Adrenal gland (tissue), 9 donors: ENCODE measurements at regions not wholly inside any gene's neighbourhood (a gene's known extent, or its start where the extent isn't known, plus 50 kb on each side); places are given as distances from the start of the nearest gene placed in this dataset.
A peak's percentile ranks its signal among the peaks of the same experiment; 100 is the strongest.

ENCODE experiments used
- DNase-seq, 7 donors: peaks; one replicate each; pipeline ENCODE4 v3.0.0-alpha.2; 2019 to 2020
- H3K27ac ChIP-seq, 5 donors: fragments of 200-600 bp; sonication (generic) in 4 of 5; 1 replicate in 3 of 5; 2 replicates in 2 of 5; pipeline versions ENCODE4 v1.5.1 to v1.8.0; 2016 to 2020; ENCODE audit warnings: mild to moderate bottlenecking in 1 of 5
- H3K27me3 ChIP-seq: fragments of 200-600 bp; 2 replicates; pipeline ENCODE4 v1.8.0; 2021
- H3K36me3 ChIP-seq, 2 donors: fragments of 200-600 bp; replicated peaks in 1 of 2; 1 replicate in 1 of 2; 2 replicates in 1 of 2; pipeline versions ENCODE4 v1.5.1 to v1.8.0; 2018 to 2022
- H3K4me1 ChIP-seq, 2 donors: fragments of 200-600 bp; replicated peaks in 1 of 2; 1 replicate in 1 of 2; 2 replicates in 1 of 2; pipeline versions ENCODE4 v1.5.1 to v1.8.0; 2018 to 2021
- H3K4me3 ChIP-seq, 4 donors: fragments of 200-600 bp; sonication (generic) in 3 of 4; one replicate each; pipeline ENCODE4 v1.5.1; 2016 to 2018
- H3K9me3 ChIP-seq, 3 donors: fragments of 200-600 bp; sonication (generic) in 1 of 3; replicated peaks in 1 of 3; 1 replicate in 2 of 3; 2 replicates in 1 of 3; pipeline versions ENCODE4 v1.5.1 to v1.8.0; 2016 to 2021
- CTCF ChIP-seq, 6 experiments: fragments of 450-650 bp in 4 of 6; fragments of 200-600 bp in 2 of 6; sonication (generic) in 1 of 6; IDR thresholded peaks; 1 replicate in 5 of 6; 2 replicates in 1 of 6; pipeline versions ENCODE4 v1.5.1 to v1.8.0; 2016 to 2021; ENCODE audit warnings: antibody characterized with exemption in 6 of 6, mild to moderate bottlenecking in 2 of 6, moderate library complexity in 1 of 6
- POLR2A ChIP-seq, 2 donors: fragments of 450-650 bp; IDR thresholded peaks; one replicate each; pipeline ENCODE4 v1.6.1; 2017; ENCODE audit warnings: antibody characterized with exemption in 2 of 2, mild to moderate bottlenecking in 2 of 2, moderate library complexity in 1 of 2
- WGBS, 4 donors: extraction: QIAGEN DNeasy Blood & Tissue Kit in 2 of 4; methylation state at CpG; one replicate each; pipeline versions ENCODE4 v1.1.5 to v1.1.7; 2013 to 2017; 5-methylcytosine and 5-hydroxymethylcytosine counted together
- intact Hi-C, 2 donors: fragments of 100-400 bp; cut with DNase I; formaldehyde crosslinking; loops; one replicate each; pipeline versions ENCODE4 v1.14.1 to v1.15.0; 2022 to 2023
- donor health status: healthy with polysubstance abuse.
- donor health status: Bipolar disorder and iron deficiency.
- donor health status: DM: yes; HTN: yes; CAD: no.
- donor health status: DM: no; HTN: no; CAD: no.
- donor health status: DM: no; HTN: no; CAD: no.

- intact Hi-C loops, result no loop called here
- Histone ChIP-seq H3K27me3 (peaks cover 5% of the 10 kb centered on the region), H3K4me3 (no peak overlapping the region), H3K9me3 (no peaks in the 10 kb centered on the region), H3K4me1 (no peaks in the 10 kb centered on the region), H3K27ac (no peak overlapping the region), H3K36me3 (no peaks in the 10 kb centered on the region)
- peak in 1 of 7 donors; percentile 7 for DNase-seq
- whole genome bisulfite sequencing, 4 donors, result 58 to 76% (median 71%) methylated on average over 3 of the region's 3 CpGs
- TF ChIP-seq POLR2A (IDR thresholded peaks at IDR 0.05) (no peak), CTCF (IDR thresholded peaks at IDR 0.05) (no peak)
These were observed 176.9 kb upstream of the NSMCE3 start for GRCh38 chr15:29446480-29446879.

- Histone ChIP-seq H3K4me3 (no peak overlapping the region), H3K4me1 (no peaks in the 10 kb centered on the region), H3K9me3 (no peaks in the 10 kb centered on the region), H3K27ac (no peak overlapping the region), H3K27me3 (no peaks in the 10 kb centered on the region), H3K36me3 (no peaks in the 10 kb centered on the region)
- 58 to 81% (median 71%) methylated on average over 4 to 5 of the region's 5 CpGs for WGBS, 4 donors
- no peak for TF ChIP-seq POLR2A (IDR thresholded peaks at IDR 0.05)
- TF ChIP-seq CTCF (IDR thresholded peaks at IDR 0.05), result no peak
- intact Hi-C loops, result no loop called here
- peak in 1 of 7 donors; percentile 20 for DNase-seq
These were observed 172.9 kb upstream of the NSMCE3 start for GRCh38 chr15:29442532-29442931.

GRCh38 chr15:29440541-29440940 is 170.9 kb upstream of the NSMCE3 start:
- no peak overlapping the region for H3K27ac ChIP-seq
- H3K4me1 ChIP-seq, result no peaks in the 10 kb centered on the region
- no peaks in the 10 kb centered on the region for H3K9me3 ChIP-seq
- intact Hi-C loops, result no loop called here
- TF ChIP-seq POLR2A (IDR thresholded peaks at IDR 0.05), result no peak
- TF ChIP-seq CTCF (IDR thresholded peaks at IDR 0.05), result no peak
- H3K36me3 ChIP-seq, result no peaks in the 10 kb centered on the region
- 68 to 79% (median 75%) methylated on average over 7 of the region's 7 CpGs for WGBS, 4 donors
- H3K27me3 ChIP-seq, result no peaks in the 10 kb centered on the region
- DNase-seq, result no peak
- no peak overlapping the region for H3K4me3 ChIP-seq

- no peak for DNase-seq
- no peak overlapping the region for H3K4me3 ChIP-seq
These were observed 169.1 kb upstream of the NSMCE3 start for GRCh38 chr15:29438703-29439055.

More at GRCh38 chr15:29438703-29439055, 169.1 kb upstream of the NSMCE3 start:
- Histone ChIP-seq H3K27ac (no peak overlapping the region), H3K4me1 (no peaks in the 10 kb centered on the region), H3K9me3 (no peaks in the 10 kb centered on the region), H3K27me3 (no peaks in the 10 kb centered on the region), H3K36me3 (no peaks in the 10 kb centered on the region)
- TF ChIP-seq CTCF (IDR thresholded peaks at IDR 0.05) (no peak), POLR2A (IDR thresholded peaks at IDR 0.05) (no peak)
- intact Hi-C loops, result loop anchor here in 1 of 2 donors (10.0 kb wide), 1 partner anchor 56 kb away; no protein-coding TSS in a partner anchor
- 64 to 91% (median 68%) methylated on average over 2 of the region's 2 CpGs for WGBS, 4 donors
